ENCODE measurements at regions not wholly inside any gene's neighbourhood (a gene's known extent, or its start where the extent isn't known, plus 50 kb on each side); places are given as distances from the start of the nearest gene placed in this dataset.

DNA sequence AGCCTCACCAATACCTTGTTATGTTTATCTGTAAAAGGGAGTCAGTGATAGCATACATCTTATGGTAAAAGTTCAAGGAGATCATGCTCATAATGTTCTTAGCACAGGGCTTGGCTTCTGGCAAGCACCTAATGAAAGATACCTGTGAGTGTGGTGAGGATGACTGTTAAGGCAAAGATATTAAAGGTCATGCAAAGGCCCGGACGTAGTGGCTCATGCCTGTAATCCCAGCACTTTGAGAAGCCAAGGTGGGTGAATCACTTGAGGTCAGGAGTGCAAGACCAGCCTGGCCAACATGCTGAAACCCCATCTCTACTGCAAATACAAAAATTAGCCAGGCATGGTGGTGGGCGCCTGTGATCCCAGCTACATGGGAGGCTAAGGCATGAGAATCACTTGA is 425.9 kb upstream of the TBX3 start:
- Histone ChIP-seq H3K9me3 (no peaks in the 10 kb centered on the region), H3K27me3 (replicated peaks; ENCODE audit: insufficient read depth) (no peaks in the 10 kb centered on the region), H3K4me3 (no peak overlapping the region), H3K27ac (no peak overlapping the region), H3K36me3 (no peaks in the 10 kb centered on the region), H3K4me1 (ENCODE audit: control insufficient read depth in 1 of 2, low read depth in 2 of 2) (no peaks in the 10 kb centered on the region)
- no peak for DNase-seq (ENCODE audit: low spot score)
- no peak for ATAC-seq (ENCODE audit: insufficient number of reproducible peaks, low FRiP score, low read depth)
- no peak for TF ChIP-seq CTCF (IDR thresholded peaks at IDR 0.05)

- H3K27me3 ChIP-seq (replicated peaks; ENCODE audit: insufficient read depth), result no peaks in the 10 kb centered on the region
- H3K4me3 ChIP-seq, result no peak overlapping the region
- ATAC-seq (ENCODE audit: insufficient number of reproducible peaks, low FRiP score, low read depth), result no peak
- no peak for TF ChIP-seq CTCF (IDR thresholded peaks at IDR 0.05)
- no peaks in the 10 kb centered on the region for H3K9me3 ChIP-seq
- DNase-seq (ENCODE audit: low spot score), result no peak
- H3K4me1 ChIP-seq (ENCODE audit: control insufficient read depth in 1 of 2, low read depth in 2 of 2), result no peaks in the 10 kb centered on the region
- no peaks in the 10 kb centered on the region for H3K36me3 ChIP-seq
- H3K27ac ChIP-seq, result no peak overlapping the region
These were observed 424.4 kb upstream of the TBX3 start for GRCh38 chr12:115108129-115109100.

- Histone ChIP-seq H3K9me3 (no peaks in the 10 kb centered on the region), H3K4me3 (no peak overlapping the region), H3K27me3 (replicated peaks; ENCODE audit: insufficient read depth) (no peaks in the 10 kb centered on the region), H3K4me1 (ENCODE audit: control insufficient read depth in 1 of 2, low read depth in 2 of 2) (no peaks in the 10 kb centered on the region), H3K36me3 (no peaks in the 10 kb centered on the region), H3K27ac (no peak overlapping the region)
- TF ChIP-seq CTCF (IDR thresholded peaks at IDR 0.05), result no peak
- ATAC-seq (ENCODE audit: insufficient number of reproducible peaks, low FRiP score, low read depth), result no peak
- no peak for DNase-seq (ENCODE audit: low spot score)
These were observed 420.2 kb upstream of the TBX3 start for GRCh38 chr12:115103884-115104883.

- H3K4me3 ChIP-seq, result no peak overlapping the region
- ATAC-seq (ENCODE audit: insufficient number of reproducible peaks, low FRiP score, low read depth), result no peak
- TF ChIP-seq CTCF (IDR thresholded peaks at IDR 0.05), result no peak
These were observed 418.5 kb upstream of the TBX3 start for GRCh38 chr12:115102450-115102849.

DNA sequence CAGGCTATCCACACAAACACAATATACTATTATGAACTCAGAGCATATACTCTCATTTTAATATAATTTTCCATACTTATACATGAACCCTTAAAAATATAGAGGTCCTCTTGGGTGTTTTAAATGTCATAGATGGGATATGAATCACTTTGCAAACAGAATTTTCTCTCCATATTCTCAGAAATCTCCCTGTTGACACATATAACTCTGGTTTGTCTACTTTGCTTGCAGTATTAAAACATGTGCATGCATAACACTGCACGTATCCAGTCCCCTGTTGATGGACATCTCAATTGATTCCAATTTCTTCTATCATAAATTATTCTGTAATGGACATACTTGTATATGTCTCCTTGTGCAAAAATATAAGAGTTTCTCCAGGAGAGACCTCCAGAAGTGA is 417.5 kb upstream of the TBX3 start:
- Histone ChIP-seq H3K4me1 (ENCODE audit: control insufficient read depth in 1 of 2, low read depth in 2 of 2) (no peaks in the 10 kb centered on the region), H3K36me3 (no peaks in the 10 kb centered on the region), H3K27me3 (replicated peaks; ENCODE audit: insufficient read depth) (no peaks in the 10 kb centered on the region), H3K4me3 (no peak overlapping the region), H3K9me3 (no peaks in the 10 kb centered on the region), H3K27ac (no peak overlapping the region)
- ATAC-seq (ENCODE audit: insufficient number of reproducible peaks, low FRiP score, low read depth) (no peak), DNase-seq (ENCODE audit: low spot score) (no peak)
- TF ChIP-seq CTCF (IDR thresholded peaks at IDR 0.05), result no peak

More at GRCh38 chr12:115102450-115102849, 418.5 kb upstream of the TBX3 start:
- DNase-seq (ENCODE audit: low spot score), result no peak
- Histone ChIP-seq H3K27me3 (replicated peaks; ENCODE audit: insufficient read depth) (no peaks in the 10 kb centered on the region), H3K27ac (no peak overlapping the region), H3K9me3 (no peaks in the 10 kb centered on the region), H3K4me1 (ENCODE audit: control insufficient read depth in 1 of 2, low read depth in 2 of 2) (no peaks in the 10 kb centered on the region), H3K36me3 (no peaks in the 10 kb centered on the region)

All from thoracic aorta (tissue), 2 donors.